ENCODE measurements at regions not wholly inside any gene's neighbourhood (a gene's known extent, or its start where the extent isn't known, plus 50 kb on each side); places are given as distances from the start of the nearest gene placed in this dataset.

GRCh38 chr13:111021270-111021669 is 93.8 kb upstream of the ARHGEF7 start:
- no peak for TF ChIP-seq CTCF (IDR thresholded peaks at IDR 0.05; ENCODE audit: extremely low read depth, insufficient read depth, missing control alignments)
- no peak for DNase-seq (ENCODE audit: low spot score)
- in situ Hi-C loops (cut with MboI; ENCODE audit: low pct_unique_long_range_greater_than_20kb, low sequenced_read_pairs, unreplicated experiment), result no loop called here

GRCh38 chr13:111020546-111020945 is 94.6 kb upstream of the ARHGEF7 start:
- no peak for TF ChIP-seq CTCF (IDR thresholded peaks at IDR 0.05; ENCODE audit: extremely low read depth, insufficient read depth, missing control alignments)
- DNase-seq (ENCODE audit: low spot score), result no peak
- in situ Hi-C loops (cut with MboI; ENCODE audit: low pct_unique_long_range_greater_than_20kb, low sequenced_read_pairs, unreplicated experiment), result no loop called here

- in situ Hi-C loops (cut with MboI; ENCODE audit: low pct_unique_long_range_greater_than_20kb, low sequenced_read_pairs, unreplicated experiment), result no loop called here
- TF ChIP-seq CTCF (IDR thresholded peaks at IDR 0.05; ENCODE audit: extremely low read depth, insufficient read depth, missing control alignments), result no peak
- DNase-seq (ENCODE audit: low spot score), result no peak
Observed at GRCh38 chr13:111020021-111020420, 95.1 kb upstream of the ARHGEF7 start.

GRCh38 chr13:111017755-111018459 is 97.2 kb upstream of the ARHGEF7 start:
- DNase-seq (ENCODE audit: low spot score), result no peak
- in situ Hi-C loops (cut with MboI; ENCODE audit: low pct_unique_long_range_greater_than_20kb, low sequenced_read_pairs, unreplicated experiment), result no loop called here
- no peak for TF ChIP-seq CTCF (IDR thresholded peaks at IDR 0.05; ENCODE audit: extremely low read depth, insufficient read depth, missing control alignments)

GRCh38 chr13:111013196-111013595 is 98.3 kb upstream of the ANKRD10 start:
- in situ Hi-C loops (cut with MboI; ENCODE audit: low pct_unique_long_range_greater_than_20kb, low sequenced_read_pairs, unreplicated experiment), result no loop called here
- no peak for DNase-seq (ENCODE audit: low spot score)
- no peak for TF ChIP-seq CTCF (IDR thresholded peaks at IDR 0.05; ENCODE audit: extremely low read depth, insufficient read depth, missing control alignments)

GRCh38 chr13:111011899-111012298 is 97.0 kb upstream of the ANKRD10 start:
- TF ChIP-seq CTCF (IDR thresholded peaks at IDR 0.05; ENCODE audit: extremely low read depth, insufficient read depth, missing control alignments), result no peak
- DNase-seq (ENCODE audit: low spot score), result no peak
- in situ Hi-C loops (cut with MboI; ENCODE audit: low pct_unique_long_range_greater_than_20kb, low sequenced_read_pairs, unreplicated experiment), result no loop called here

Measured in GM13977 (cell line).